ENCODE measurements at regions not wholly inside any gene's neighbourhood (a gene's known extent, or its start where the extent isn't known, plus 50 kb on each side); places are given as distances from the start of the nearest gene placed in this dataset.

DNA sequence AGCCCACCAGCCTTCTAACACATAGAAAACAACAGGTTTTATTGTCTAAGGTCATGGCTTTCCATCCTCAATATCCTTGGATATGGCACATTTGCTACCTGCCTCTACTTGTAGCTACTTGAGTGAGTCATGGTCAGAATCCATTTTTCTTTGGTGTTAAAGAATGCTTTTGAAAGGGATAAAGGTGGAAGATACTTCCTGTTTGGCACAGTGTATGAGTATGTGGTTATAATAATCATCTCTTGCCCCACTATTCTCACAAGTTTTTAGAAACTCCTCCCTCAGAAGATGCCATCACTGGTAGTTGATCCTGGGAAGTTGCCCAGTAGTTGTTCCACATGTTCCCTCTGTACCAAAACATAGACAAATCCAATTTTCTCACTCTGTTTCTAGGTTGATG is 508.6 kb upstream of the IL12A start:
- H4K20me1 ChIP-seq (ENCODE audit: insufficient read depth, poor library complexity, severe bottlenecking): no peaks in the 10 kb centered on the region
- no peaks in the 10 kb centered on the region for H3K79me2 ChIP-seq
- TF ChIP-seq, protein P1, sequence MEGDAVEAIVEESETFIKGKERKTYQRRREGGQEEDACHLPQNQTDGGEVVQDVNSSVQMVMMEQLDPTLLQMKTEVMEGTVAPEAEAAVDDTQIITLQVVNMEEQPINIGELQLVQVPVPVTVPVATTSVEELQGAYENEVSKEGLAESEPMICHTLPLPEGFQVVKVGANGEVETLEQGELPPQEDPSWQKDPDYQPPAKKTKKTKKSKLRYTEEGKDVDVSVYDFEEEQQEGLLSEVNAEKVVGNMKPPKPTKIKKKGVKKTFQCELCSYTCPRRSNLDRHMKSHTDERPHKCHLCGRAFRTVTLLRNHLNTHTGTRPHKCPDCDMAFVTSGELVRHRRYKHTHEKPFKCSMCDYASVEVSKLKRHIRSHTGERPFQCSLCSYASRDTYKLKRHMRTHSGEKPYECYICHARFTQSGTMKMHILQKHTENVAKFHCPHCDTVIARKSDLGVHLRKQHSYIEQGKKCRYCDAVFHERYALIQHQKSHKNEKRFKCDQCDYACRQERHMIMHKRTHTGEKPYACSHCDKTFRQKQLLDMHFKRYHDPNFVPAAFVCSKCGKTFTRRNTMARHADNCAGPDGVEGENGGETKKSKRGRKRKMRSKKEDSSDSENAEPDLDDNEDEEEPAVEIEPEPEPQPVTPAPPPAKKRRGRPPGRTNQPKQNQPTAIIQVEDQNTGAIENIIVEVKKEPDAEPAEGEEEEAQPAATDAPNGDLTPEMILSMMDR (IDR thresholded peaks at IDR 0.05; ENCODE audit: poor library complexity): no peak
- TF ChIP-seq EZH2phosphoT487 (IDR thresholded peaks at IDR 0.05; ENCODE audit: low read depth, severe bottlenecking, unreplicated experiment) (no peak), EZH2 (IDR thresholded peaks at IDR 0.05; ENCODE audit: borderline replicate concordance) (no peak)
- H3K4me1 ChIP-seq (ENCODE audit: insufficient read depth): no peaks in the 10 kb centered on the region
- no peak for DNase-seq (ENCODE audit: low spot score)
- no peaks in the 10 kb centered on the region for H3K36me3 ChIP-seq (replicated peaks; ENCODE audit: insufficient read depth, low read depth)
- no peak overlapping the region for H3K4me3 ChIP-seq
- H3K27ac ChIP-seq: no peak overlapping the region
- H3K9me2 ChIP-seq (replicated peaks; ENCODE audit: insufficient read depth): no peaks in the 10 kb centered on the region
- no peaks in the 10 kb centered on the region for H3K9me3 ChIP-seq (ENCODE audit: low read depth)
- H3K4me2 ChIP-seq: no peak overlapping the region
- H3K27me3 ChIP-seq: no peaks in the 10 kb centered on the region
- H2AFZ ChIP-seq: no peak overlapping the region

DNA sequence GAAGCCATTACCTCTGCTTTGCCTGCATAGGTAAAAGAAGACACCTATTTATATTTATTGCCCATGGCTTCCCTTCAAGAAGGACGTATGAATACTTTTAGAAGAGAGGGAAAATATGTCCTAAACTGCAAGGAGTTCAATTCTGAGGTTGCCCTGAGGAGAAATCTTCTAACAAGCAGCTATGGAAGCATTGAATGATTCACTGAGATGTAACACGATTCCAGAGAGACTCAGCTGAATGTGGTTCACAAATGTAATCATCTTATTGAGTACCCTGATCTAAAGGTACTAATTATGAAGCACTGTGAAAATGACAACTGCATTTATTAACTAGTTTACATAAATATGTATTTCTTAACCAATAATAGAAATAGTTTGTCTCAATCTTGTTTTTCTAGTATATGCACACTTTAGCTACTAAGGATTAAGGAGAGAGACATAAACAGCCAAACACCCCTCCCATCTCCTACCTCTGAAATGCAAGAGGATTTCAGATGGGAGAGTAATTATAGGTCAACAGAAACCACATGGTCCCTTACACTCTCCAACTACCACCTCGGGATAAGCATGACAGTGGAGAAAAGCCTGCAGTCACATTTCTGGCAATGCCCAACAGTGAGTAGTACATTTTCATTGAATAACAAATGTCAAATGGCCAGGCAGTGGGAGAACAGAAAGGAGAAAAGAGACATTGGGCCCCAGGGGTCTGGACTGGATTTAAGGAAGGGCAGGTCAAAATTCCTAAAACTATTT is 506.2 kb upstream of the IL12A start:
- H3K9me2 ChIP-seq (replicated peaks; ENCODE audit: insufficient read depth): no peaks in the 10 kb centered on the region
- no peaks in the 10 kb centered on the region for H3K4me1 ChIP-seq (ENCODE audit: insufficient read depth)
- WGBS (ENCODE audit: low lambda C conversion rate, missing lambda C conversion rate): 38% methylated on average over 3 of the region's 3 CpGs
- no peak overlapping the region for H3K27ac ChIP-seq
- no peaks in the 10 kb centered on the region for H3K9me3 ChIP-seq (ENCODE audit: low read depth)
- no peaks in the 10 kb centered on the region for H3K36me3 ChIP-seq (replicated peaks; ENCODE audit: insufficient read depth, low read depth)
- no peak overlapping the region for H3K4me3 ChIP-seq
- H3K27me3 ChIP-seq: no peaks in the 10 kb centered on the region
- H3K79me2 ChIP-seq: no peaks in the 10 kb centered on the region
- TF ChIP-seq, protein P1 (IDR thresholded peaks at IDR 0.05; ENCODE audit: poor library complexity): no peak
- no peak for TF ChIP-seq EZH2phosphoT487 (IDR thresholded peaks at IDR 0.05; ENCODE audit: low read depth, severe bottlenecking, unreplicated experiment)
- TF ChIP-seq EZH2 (IDR thresholded peaks at IDR 0.05; ENCODE audit: borderline replicate concordance): no peak
- no peak overlapping the region for H3K4me2 ChIP-seq
- H2AFZ ChIP-seq: no peak overlapping the region
- no peaks in the 10 kb centered on the region for H4K20me1 ChIP-seq (ENCODE audit: insufficient read depth, poor library complexity, severe bottlenecking)
- DNase-seq (ENCODE audit: low spot score): no peak

DNA sequence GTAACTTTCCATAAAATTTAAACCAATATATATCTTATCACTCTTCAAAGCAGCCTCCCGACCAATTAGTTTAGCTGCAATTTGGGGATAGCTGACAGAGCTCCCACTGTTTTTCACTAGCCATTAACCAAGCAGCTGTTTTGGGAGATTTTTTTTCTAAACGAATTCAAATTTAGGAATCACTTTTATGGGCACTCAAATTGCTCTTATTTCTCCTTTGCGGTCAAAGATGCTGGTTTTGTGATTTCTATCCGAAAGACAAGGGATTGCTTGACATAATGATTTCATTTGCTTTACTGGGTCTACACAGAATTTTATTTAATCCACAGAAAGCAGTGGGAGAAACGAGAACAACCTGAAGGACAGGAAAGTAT is 505.7 kb upstream of the IL12A start:
- Histone ChIP-seq H3K4me3 (no peak overlapping the region), H3K27ac (no peak overlapping the region), H3K79me2 (no peaks in the 10 kb centered on the region), H3K9me2 (replicated peaks; ENCODE audit: insufficient read depth) (no peaks in the 10 kb centered on the region), H2AFZ (no peak overlapping the region), H3K27me3 (no peaks in the 10 kb centered on the region), H4K20me1 (ENCODE audit: insufficient read depth, poor library complexity, severe bottlenecking) (no peaks in the 10 kb centered on the region), H3K9me3 (ENCODE audit: low read depth) (no peaks in the 10 kb centered on the region), H3K4me2 (no peak overlapping the region), H3K4me1 (ENCODE audit: insufficient read depth) (no peaks in the 10 kb centered on the region), H3K36me3 (replicated peaks; ENCODE audit: insufficient read depth, low read depth) (no peaks in the 10 kb centered on the region)
- no peak for TF ChIP-seq EZH2phosphoT487 (IDR thresholded peaks at IDR 0.05; ENCODE audit: low read depth, severe bottlenecking, unreplicated experiment)
- TF ChIP-seq, protein P1 (IDR thresholded peaks at IDR 0.05; ENCODE audit: poor library complexity): no peak
- TF ChIP-seq EZH2 (IDR thresholded peaks at IDR 0.05; ENCODE audit: borderline replicate concordance): no peak
- 51% methylated on average over 5 of the region's 5 CpGs for WGBS (ENCODE audit: low lambda C conversion rate, missing lambda C conversion rate)
- DNase-seq (ENCODE audit: low spot score): no peak

All from hepatocyte (in vitro differentiated cells).